HCT116 (cell line): ENCODE measurements at regions not wholly inside any gene's neighbourhood (a gene's known extent, or its start where the extent isn't known, plus 50 kb on each side); places are given as distances from the start of the nearest gene placed in this dataset.

Experiments
- ATAC-seq: fragments of 200-7000 bp; cut with Tn5 transposase; 2 replicates; pipeline ENCODE4 v1.9.1; 2020; ENCODE audit warnings: mild to moderate bottlenecking, moderate library complexity
- BruUV-seq: library from RNA; stranded (reverse); fragments of 400-500 nt; replicated peaks from 2 replicates; lab custom pipeline; 2021; lab: Mats Ljungman, UMichigan
- CTCF ChIA-PET: fragments of 300-600 bp; sonication (Branson Sonifier 250); formaldehyde crosslinking; loops from one replicate; lab custom pipeline; 2021; ENCODE audit warnings: antibody characterized with exemption; lab: Charles Lee
- POLR2A ChIA-PET: fragments of 300-600, 350-600 bp; sonication (Branson Sonifier 250); formaldehyde crosslinking; loops from one replicate; lab custom pipeline; 2021; ENCODE audit warnings: antibody characterized with exemption; lab: Charles Lee
- RAD21 ChIA-PET, 2 experiments: fragments of 300-600 bp; sonication (Branson Sonifier 250); formaldehyde crosslinking; loops; one replicate each; lab custom pipeline; 2023; ENCODE audit warnings: low total read pairs in 2 of 2; ENCODE audit not compliant: uncharacterized antibody in 2 of 2, unreplicated experiment in 2 of 2, low non-redundant PET in 1 of 2; lab: Charles Lee
- DNase-seq: peaks from one replicate; pipeline ENCODE4 v3.0.0-alpha.2; 2010; ENCODE audit warnings: low read depth, low spot score
- H2AFZ ChIP-seq: fragments of 200-600 bp; shearing (Covaris generic), sonication (generic); 2 replicates; pipeline ENCODE4 v1.6.1; 2017; ENCODE audit warnings: low read depth, mixed run types, mixed read lengths, antibody characterized with exemption, low read length; ENCODE audit not compliant: poor library complexity, severe bottlenecking
- H3K27ac ChIP-seq: 2 replicates; pipeline ENCODE4 v1.5.1; 2012; ENCODE audit warnings: low read depth, low read length
- H3K27me3 ChIP-seq: fragments of 200-600 bp; sonication (generic); 2 replicates; pipeline ENCODE4 v1.6.1; 2016; ENCODE audit warnings: mixed run types, low read length, mixed read lengths; ENCODE audit not compliant: insufficient read depth
- H3K36me3 ChIP-seq, 2 experiments: fragments of 200-500 bp in 1 of 2; fragments of 200-600 bp in 1 of 2; sonication (Bioruptor generic) in 1 of 2; sonication (generic) in 1 of 2; 2 replicates each; pipeline versions ENCODE4 v1.5.1 to v1.6.1; 2014 to 2016; ENCODE audit warnings: low read length in 2 of 2, inconsistent platforms in 1 of 2, mixed read lengths in 1 of 2, mixed run types in 1 of 2; ENCODE audit not compliant: insufficient read depth in 2 of 2, control insufficient read depth in 1 of 2
- H3K4me1 ChIP-seq, 2 experiments: fragments of 200-600 bp in 1 of 2; sonication (generic) in 1 of 2; 2 replicates each; pipeline versions ENCODE4 v1.5.1 to v1.6.1; 2012 to 2017; ENCODE audit warnings: low read length in 2 of 2, inconsistent platforms in 1 of 2, mild to moderate bottlenecking in 1 of 2, mixed read lengths in 1 of 2, mixed run types in 1 of 2, moderate library complexity in 1 of 2; ENCODE audit not compliant: insufficient read depth in 2 of 2, control insufficient read depth in 1 of 2
- H3K4me2 ChIP-seq: fragments of 200-600 bp; sonication (generic); 2 replicates; pipeline ENCODE4 v1.6.1; 2017; ENCODE audit warnings: mixed run types, low read length, mixed read lengths
- H3K4me3 ChIP-seq, 2 experiments: fragments of 200-600 bp in 1 of 2; sonication (generic) in 1 of 2; replicated peaks in 1 of 2; 2 replicates each; pipeline ENCODE4 v1.5.1; 2011 to 2016; ENCODE audit warnings: low read length in 2 of 2, control low read depth in 1 of 2, low read depth in 1 of 2, mild to moderate bottlenecking in 1 of 2, mixed read lengths in 1 of 2, mixed run types in 1 of 2
- H3K79me2 ChIP-seq: fragments of 200-600 bp; sonication (generic); 2 replicates; pipeline ENCODE4 v1.6.1; 2017; ENCODE audit warnings: mild to moderate bottlenecking, mixed run types, low read length, moderate library complexity, mixed read lengths; ENCODE audit not compliant: insufficient read depth
- H3K9ac ChIP-seq: fragments of 200-600 bp; sonication (generic); 2 replicates; pipeline ENCODE4 v1.6.1; 2016; ENCODE audit warnings: low read length, mixed read lengths
- H3K9me2 ChIP-seq: fragments of 200-600 bp; sonication (generic), shearing (Covaris generic); 2 replicates; pipeline ENCODE4 v1.6.1; 2017; ENCODE audit warnings: mixed run types, mild to moderate bottlenecking, moderate library complexity; ENCODE audit not compliant: insufficient read depth
- H3K9me3 ChIP-seq, 2 experiments: fragments of 200-500 bp in 1 of 2; fragments of 200-600 bp in 1 of 2; sonication (Bioruptor generic) in 1 of 2; sonication (generic) in 1 of 2; 2 replicates each; pipeline ENCODE4 v1.6.1; 2014 to 2017; ENCODE audit warnings: low read length in 2 of 2, mixed read lengths in 2 of 2, inconsistent platforms in 1 of 2, low read depth in 1 of 2, mild to moderate bottlenecking in 1 of 2, mixed run types in 1 of 2, moderate library complexity in 1 of 2; ENCODE audit not compliant: control insufficient read depth in 1 of 2, insufficient read depth in 1 of 2
- H4K20me1 ChIP-seq: fragments of 200-600 bp; sonication (generic), shearing (Covaris generic); 2 replicates; pipeline ENCODE4 v1.6.1; 2017; ENCODE audit warnings: mixed run types, mild to moderate bottlenecking, moderate library complexity; ENCODE audit not compliant: insufficient read depth
- CBX3 ChIP-seq: IDR thresholded peaks from 2 replicates; pipeline ENCODE4 v1.6.1; 2012; ENCODE audit warnings: low read depth
- REST ChIP-seq: IDR thresholded peaks from 2 replicates; pipeline ENCODE4 v1.6.1; 2012; ENCODE audit warnings: low read depth
- SIN3A ChIP-seq: IDR thresholded peaks from 2 replicates; pipeline ENCODE4 v1.6.1; 2012; ENCODE audit warnings: low read depth
- ZBTB33 ChIP-seq: IDR thresholded peaks from 2 replicates; pipeline ENCODE4 v1.6.1; 2011; ENCODE audit warnings: mild to moderate bottlenecking, low read length, moderate library complexity; ENCODE audit not compliant: insufficient replicate concordance; ENCODE audit errors: extremely low read depth
- intact Hi-C: fragments of 100-400 bp; cut with micrococcal nuclease; formaldehyde crosslinking; loops from 2 replicates; pipeline ENCODE4 v1.10.0; 2022

GRCh38 chr6:66128656-66129055 lies 421.6 kb upstream of the EYS start:
- BruUV-seq = no TSS peak
- no peak overlapping the region for H3K4me2 ChIP-seq
- no peak overlapping the region for H3K4me3 ChIP-seq
- no peaks in the 10 kb centered on the region for H3K27me3 ChIP-seq
- ChIA-PET RAD21 (no interaction called here), POLR2A (no interaction called here), CTCF (no interaction called here)
- H3K9me2 ChIP-seq = no peaks in the 10 kb centered on the region
- H3K9ac ChIP-seq = no peak overlapping the region
- H3K27ac ChIP-seq = no peak overlapping the region
- no peaks in the 10 kb centered on the region for H3K36me3 ChIP-seq
- H2AFZ ChIP-seq = no peak overlapping the region
- no peak for ATAC-seq
- TF ChIP-seq SIN3A (no peak), CBX3 (no peak), REST (no peak), ZBTB33 (no peak)
- TF ChIP-seq, all 23 proteins: peak for 0
- H3K4me1 ChIP-seq = no peaks in the 10 kb centered on the region
- no peak for DNase-seq
- peaks cover 13 to 53% of the 10 kb centered on the region in 2 experiments; a peak in 3 of 4 replicates for H3K9me3 ChIP-seq
- no peaks in the 10 kb centered on the region for H4K20me1 ChIP-seq
- intact Hi-C loops = no loop called here
- H3K79me2 ChIP-seq = no peaks in the 10 kb centered on the region
